Osteocyte (in vitro differentiated cells): ENCODE measurements at regions not wholly inside any gene's neighbourhood (a gene's known extent, or its start where the extent isn't known, plus 50 kb on each side); places are given as distances from the start of the nearest gene placed in this dataset.

Experiments used
- DNase-seq: peaks from one replicate; pipeline ENCODE4 v3.0.0; 2021; ENCODE audit warnings: mixed read lengths; ENCODE audit not compliant: unreplicated experiment; ENCODE audit errors: extremely low spot score
- H3K27ac Mint-ChIP-seq: one replicate; pipeline ENCODE4 v1.8.0; 2021; ENCODE audit warnings: mild to moderate bottlenecking, mixed read lengths; ENCODE audit not compliant: unreplicated experiment
- H3K27me3 Mint-ChIP-seq: one replicate; pipeline ENCODE4 v1.8.0; 2021; ENCODE audit warnings: mixed read lengths; ENCODE audit not compliant: unreplicated experiment
- H3K36me3 Mint-ChIP-seq: one replicate; pipeline ENCODE4 v1.8.0; 2021; ENCODE audit warnings: mixed read lengths; ENCODE audit not compliant: unreplicated experiment
- H3K4me1 Mint-ChIP-seq: one replicate; pipeline ENCODE4 v1.8.0; 2021; ENCODE audit warnings: mixed read lengths; ENCODE audit not compliant: unreplicated experiment
- H3K4me3 Mint-ChIP-seq: one replicate; pipeline ENCODE4 v1.8.0; 2021; ENCODE audit warnings: mild to moderate bottlenecking, moderate library complexity, mixed read lengths; ENCODE audit not compliant: unreplicated experiment
- H3K9me3 Mint-ChIP-seq: one replicate; pipeline ENCODE4 v1.8.0; 2021; ENCODE audit warnings: mixed read lengths; ENCODE audit not compliant: unreplicated experiment
- CTCF ChIP-seq: fragments of 200-600 bp; sonication (generic); IDR thresholded peaks from 2 replicates; pipeline ENCODE4 v1.5.0; 2021; ENCODE audit warnings: antibody characterized with exemption, mild to moderate bottlenecking, moderate library complexity

- Mint-ChIP-seq H3K4me1 (no peaks in the 10 kb centered on the region), H3K27me3 (no peaks in the 10 kb centered on the region), H3K9me3 (peaks cover 18% of the 10 kb centered on the region), H3K27ac (no peak overlapping the region), H3K36me3 (no peaks in the 10 kb centered on the region), H3K4me3 (no peak overlapping the region)
- TF ChIP-seq CTCF: no peak
- no peak for DNase-seq
These were observed 418.6 kb upstream of the MAN1A1 start for GRCh38 chr6:119768201-119768600.

- Mint-ChIP-seq H3K4me1 (no peaks in the 10 kb centered on the region), H3K9me3 (peaks cover 9% of the 10 kb centered on the region), H3K27ac (no peak overlapping the region)
These were observed 415.5 kb upstream of the MAN1A1 start for GRCh38 chr6:119764927-119765681.

GRCh38 chr6:119760046-119760445, 410.5 kb upstream of the MAN1A1 start:
- Mint-ChIP-seq H3K4me3 (no peak overlapping the region), H3K4me1 (no peaks in the 10 kb centered on the region), H3K9me3 (no peaks in the 10 kb centered on the region), H3K36me3 (no peaks in the 10 kb centered on the region), H3K27me3 (peaks cover 2% of the 10 kb centered on the region), H3K27ac (no peak overlapping the region)
- no peak for DNase-seq
- no peak for TF ChIP-seq CTCF

More at GRCh38 chr6:119764927-119765681, 415.5 kb upstream of the MAN1A1 start:
- TF ChIP-seq CTCF: no peak
- no peak for DNase-seq
- Mint-ChIP-seq H3K36me3 (no peaks in the 10 kb centered on the region), H3K4me3 (no peak overlapping the region), H3K27me3 (no peaks in the 10 kb centered on the region)

GRCh38 chr6:119758385-119758784, 408.8 kb upstream of the MAN1A1 start:
- H3K36me3 Mint-ChIP-seq: no peaks in the 10 kb centered on the region
- no peaks in the 10 kb centered on the region for H3K9me3 Mint-ChIP-seq
- TF ChIP-seq CTCF: no peak
- no peak for DNase-seq
- H3K27ac Mint-ChIP-seq: no peak overlapping the region
- peaks cover 2% of the 10 kb centered on the region for H3K27me3 Mint-ChIP-seq
- H3K4me3 Mint-ChIP-seq: no peak overlapping the region
- no peaks in the 10 kb centered on the region for H3K4me1 Mint-ChIP-seq

GRCh38 chr6:119757467-119757866, 407.9 kb upstream of the MAN1A1 start:
- no peak for TF ChIP-seq CTCF
- DNase-seq: no peak

More at GRCh38 chr6:119757467-119757866, 407.9 kb upstream of the MAN1A1 start:
- Mint-ChIP-seq H3K27me3 (peaks cover 2% of the 10 kb centered on the region), H3K4me3 (no peak overlapping the region), H3K36me3 (no peaks in the 10 kb centered on the region), H3K9me3 (no peaks in the 10 kb centered on the region), H3K27ac (no peak overlapping the region), H3K4me1 (no peaks in the 10 kb centered on the region)
